IMR-90 (cell line): ENCODE measurements at regions not wholly inside any gene's neighbourhood (a gene's known extent, or its start where the extent isn't known, plus 50 kb on each side); places are given as distances from the start of the nearest gene placed in this dataset.

Experiments used
- FOS ChIP-seq: fragments of 150-350 bp; IDR thresholded peaks from 2 replicates; pipeline ENCODE4 v1.6.1; 2016; ENCODE audit warnings: low read depth, low read length
- MAFK ChIP-seq: IDR thresholded peaks from 2 replicates; pipeline ENCODE4 v1.6.1; 2012; ENCODE audit warnings: low read depth, low read length, improper control_type of control experiment
- MXI1 ChIP-seq: IDR thresholded peaks from 2 replicates; pipeline ENCODE4 v1.6.1; 2012; ENCODE audit warnings: low read depth, mild to moderate bottlenecking, low read length, moderate library complexity, borderline replicate concordance
- POLR2A ChIP-seq: IDR thresholded peaks from 2 replicates; pipeline ENCODE4 v1.6.1; 2012; ENCODE audit warnings: mild to moderate bottlenecking, low read depth, low read length
- RCOR1 ChIP-seq: IDR thresholded peaks from 2 replicates; pipeline ENCODE4 v1.6.1; 2012; ENCODE audit warnings: mild to moderate bottlenecking, low read length, improper control_type of control experiment; ENCODE audit not compliant: insufficient replicate concordance
- RFX5 ChIP-seq: IDR thresholded peaks from 2 replicates; pipeline ENCODE4 v1.8.0; 2012; ENCODE audit warnings: low read depth, mild to moderate bottlenecking, low read length, moderate library complexity
- TF ChIP-seq, protein P1 (sequence below): conservative IDR thresholded peaks from 2 replicates; pipeline ENCODE4 v1.5.1; 2012; ENCODE audit warnings: mild to moderate bottlenecking, low read depth, low read length, improper control_type of control experiment
- TF ChIP-seq, protein P2 (sequence below): fragments of 150-350 bp; IDR thresholded peaks from 2 replicates; pipeline ENCODE4 v1.6.1; 2017; ENCODE audit warnings: mild to moderate bottlenecking, antibody characterized with exemption, low read length, low read depth
- TF ChIP-seq, protein P3 (sequence below): fragments of 150-350 bp; IDR thresholded peaks from 2 replicates; pipeline ENCODE4 v1.6.1; 2016; ENCODE audit warnings: low read depth, mild to moderate bottlenecking, low read length, moderate library complexity, borderline replicate concordance

DNA sequence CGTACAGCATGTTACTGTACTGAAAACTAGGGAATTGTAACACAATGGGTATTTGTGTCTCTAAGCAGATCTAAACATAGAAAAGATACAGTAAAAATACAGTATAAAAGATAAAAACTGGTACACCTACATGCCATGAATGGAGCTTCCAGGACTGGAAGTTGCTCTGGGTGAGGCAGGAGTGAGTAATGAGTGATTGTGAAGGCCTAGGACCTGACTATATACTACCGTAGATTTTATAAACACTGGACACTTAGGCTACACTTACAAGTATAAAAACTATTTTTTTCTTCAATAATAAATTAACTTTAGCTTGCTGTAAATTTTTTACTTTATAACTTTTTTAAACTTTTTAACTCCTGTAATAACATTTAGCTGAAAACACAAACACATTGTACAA is 324.4 kb upstream of the TNP1 start:
- TF ChIP-seq, protein P1, sequence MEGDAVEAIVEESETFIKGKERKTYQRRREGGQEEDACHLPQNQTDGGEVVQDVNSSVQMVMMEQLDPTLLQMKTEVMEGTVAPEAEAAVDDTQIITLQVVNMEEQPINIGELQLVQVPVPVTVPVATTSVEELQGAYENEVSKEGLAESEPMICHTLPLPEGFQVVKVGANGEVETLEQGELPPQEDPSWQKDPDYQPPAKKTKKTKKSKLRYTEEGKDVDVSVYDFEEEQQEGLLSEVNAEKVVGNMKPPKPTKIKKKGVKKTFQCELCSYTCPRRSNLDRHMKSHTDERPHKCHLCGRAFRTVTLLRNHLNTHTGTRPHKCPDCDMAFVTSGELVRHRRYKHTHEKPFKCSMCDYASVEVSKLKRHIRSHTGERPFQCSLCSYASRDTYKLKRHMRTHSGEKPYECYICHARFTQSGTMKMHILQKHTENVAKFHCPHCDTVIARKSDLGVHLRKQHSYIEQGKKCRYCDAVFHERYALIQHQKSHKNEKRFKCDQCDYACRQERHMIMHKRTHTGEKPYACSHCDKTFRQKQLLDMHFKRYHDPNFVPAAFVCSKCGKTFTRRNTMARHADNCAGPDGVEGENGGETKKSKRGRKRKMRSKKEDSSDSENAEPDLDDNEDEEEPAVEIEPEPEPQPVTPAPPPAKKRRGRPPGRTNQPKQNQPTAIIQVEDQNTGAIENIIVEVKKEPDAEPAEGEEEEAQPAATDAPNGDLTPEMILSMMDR, result no peak
- TF ChIP-seq POLR2A (no peak), FOS (no peak), RFX5 (no peak), RCOR1 (no peak), MXI1 (no peak), MAFK (no peak)
- TF ChIP-seq, protein P2, sequence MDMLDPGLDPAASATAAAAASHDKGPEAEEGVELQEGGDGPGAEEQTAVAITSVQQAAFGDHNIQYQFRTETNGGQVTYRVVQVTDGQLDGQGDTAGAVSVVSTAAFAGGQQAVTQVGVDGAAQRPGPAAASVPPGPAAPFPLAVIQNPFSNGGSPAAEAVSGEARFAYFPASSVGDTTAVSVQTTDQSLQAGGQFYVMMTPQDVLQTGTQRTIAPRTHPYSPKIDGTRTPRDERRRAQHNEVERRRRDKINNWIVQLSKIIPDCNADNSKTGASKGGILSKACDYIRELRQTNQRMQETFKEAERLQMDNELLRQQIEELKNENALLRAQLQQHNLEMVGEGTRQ, result no peak
- TF ChIP-seq, protein P3, sequence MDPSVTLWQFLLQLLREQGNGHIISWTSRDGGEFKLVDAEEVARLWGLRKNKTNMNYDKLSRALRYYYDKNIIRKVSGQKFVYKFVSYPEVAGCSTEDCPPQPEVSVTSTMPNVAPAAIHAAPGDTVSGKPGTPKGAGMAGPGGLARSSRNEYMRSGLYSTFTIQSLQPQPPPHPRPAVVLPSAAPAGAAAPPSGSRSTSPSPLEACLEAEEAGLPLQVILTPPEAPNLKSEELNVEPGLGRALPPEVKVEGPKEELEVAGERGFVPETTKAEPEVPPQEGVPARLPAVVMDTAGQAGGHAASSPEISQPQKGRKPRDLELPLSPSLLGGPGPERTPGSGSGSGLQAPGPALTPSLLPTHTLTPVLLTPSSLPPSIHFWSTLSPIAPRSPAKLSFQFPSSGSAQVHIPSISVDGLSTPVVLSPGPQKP, result no peak
